AG04449 (cell line): ENCODE measurements at regions not wholly inside any gene's neighbourhood (a gene's known extent, or its start where the extent isn't known, plus 50 kb on each side); places are given as distances from the start of the nearest gene placed in this dataset.

ENCODE experiments used
- CTCF ChIA-PET: fragments of 350-600 bp; formaldehyde crosslinking; extraction: SDS; loops from one replicate; lab custom pipeline; 2021; ENCODE audit warnings: antibody characterized with exemption; lab: Yijun Ruan, JAX
- POLR2A ChIA-PET: fragments of 400-600, 350-600 bp; formaldehyde crosslinking; extraction: SDS; loops from one replicate; lab custom pipeline; 2020; ENCODE audit warnings: antibody characterized with exemption, inconsistent platforms; lab: Yijun Ruan, JAX
- DNase-seq: peaks from one replicate; pipeline ENCODE4 v3.0.0-alpha.2; 2010; ENCODE audit warnings: low read depth, low spot score
- H3K4me3 ChIP-seq: 2 replicates; pipeline ENCODE4 v1.5.1; 2011; ENCODE audit warnings: low read depth, mild to moderate bottlenecking, control low read depth, low read length
- TF ChIP-seq, protein P1 (sequence below): IDR thresholded peaks from one replicate; pipeline ENCODE4 v1.5.1; 2011; ENCODE audit warnings: mild to moderate bottlenecking, moderate library complexity, low read length, control low read depth, inconsistent platforms; ENCODE audit not compliant: insufficient read depth; ENCODE audit errors: missing control alignments

DNA sequence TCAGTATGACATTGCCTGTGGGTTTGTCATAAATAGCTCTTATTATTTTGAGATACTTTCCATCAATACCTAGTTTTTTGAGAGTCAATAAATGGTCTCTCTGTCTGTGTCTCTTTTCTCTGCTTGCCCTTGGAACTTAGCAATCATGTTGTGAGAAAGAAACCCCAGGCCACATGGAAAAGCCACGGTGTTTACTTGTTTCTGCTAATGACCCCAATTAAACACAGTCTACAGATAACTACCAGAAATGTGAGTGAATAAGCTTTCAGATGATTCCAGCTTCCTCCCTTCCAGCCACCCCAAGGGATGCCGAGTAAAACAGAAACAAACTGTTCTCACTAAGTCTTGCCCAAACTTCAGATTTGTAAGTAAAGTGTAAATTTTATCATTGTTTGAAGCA is 584.9 kb downstream of the MAT2B start:
- TF ChIP-seq, protein P1, sequence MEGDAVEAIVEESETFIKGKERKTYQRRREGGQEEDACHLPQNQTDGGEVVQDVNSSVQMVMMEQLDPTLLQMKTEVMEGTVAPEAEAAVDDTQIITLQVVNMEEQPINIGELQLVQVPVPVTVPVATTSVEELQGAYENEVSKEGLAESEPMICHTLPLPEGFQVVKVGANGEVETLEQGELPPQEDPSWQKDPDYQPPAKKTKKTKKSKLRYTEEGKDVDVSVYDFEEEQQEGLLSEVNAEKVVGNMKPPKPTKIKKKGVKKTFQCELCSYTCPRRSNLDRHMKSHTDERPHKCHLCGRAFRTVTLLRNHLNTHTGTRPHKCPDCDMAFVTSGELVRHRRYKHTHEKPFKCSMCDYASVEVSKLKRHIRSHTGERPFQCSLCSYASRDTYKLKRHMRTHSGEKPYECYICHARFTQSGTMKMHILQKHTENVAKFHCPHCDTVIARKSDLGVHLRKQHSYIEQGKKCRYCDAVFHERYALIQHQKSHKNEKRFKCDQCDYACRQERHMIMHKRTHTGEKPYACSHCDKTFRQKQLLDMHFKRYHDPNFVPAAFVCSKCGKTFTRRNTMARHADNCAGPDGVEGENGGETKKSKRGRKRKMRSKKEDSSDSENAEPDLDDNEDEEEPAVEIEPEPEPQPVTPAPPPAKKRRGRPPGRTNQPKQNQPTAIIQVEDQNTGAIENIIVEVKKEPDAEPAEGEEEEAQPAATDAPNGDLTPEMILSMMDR: no peak
- POLR2A ChIA-PET: no interaction called here
- CTCF ChIA-PET: no interaction called here

DNA sequence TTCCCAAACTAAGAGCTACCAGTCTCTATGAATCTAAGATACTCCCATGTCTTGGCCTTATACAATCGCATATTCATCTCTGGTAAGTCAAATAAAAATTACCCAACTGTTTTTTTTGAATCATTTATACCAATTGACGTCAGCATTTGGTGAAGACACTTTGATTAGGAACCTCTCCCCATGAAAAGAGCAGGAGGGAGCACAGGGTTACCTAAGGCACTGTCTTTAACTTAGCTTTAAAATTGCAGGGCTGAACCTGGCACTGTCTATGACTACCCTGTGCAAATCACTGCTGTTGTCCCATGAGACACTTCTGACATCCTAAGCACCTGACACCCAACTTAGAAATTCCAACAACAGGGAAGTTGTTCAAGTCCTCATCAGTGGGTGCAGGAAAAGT is 586.4 kb downstream of the MAT2B start:
- TF ChIP-seq, protein P1: no peak
- POLR2A ChIA-PET: no interaction called here
- CTCF ChIA-PET: no interaction called here
- DNase-seq: no peak
- no peak overlapping the region for H3K4me3 ChIP-seq

More for the DNA sequence above, 584.9 kb downstream of the MAT2B start:
- DNase-seq: no peak
- no peak overlapping the region for H3K4me3 ChIP-seq

DNA sequence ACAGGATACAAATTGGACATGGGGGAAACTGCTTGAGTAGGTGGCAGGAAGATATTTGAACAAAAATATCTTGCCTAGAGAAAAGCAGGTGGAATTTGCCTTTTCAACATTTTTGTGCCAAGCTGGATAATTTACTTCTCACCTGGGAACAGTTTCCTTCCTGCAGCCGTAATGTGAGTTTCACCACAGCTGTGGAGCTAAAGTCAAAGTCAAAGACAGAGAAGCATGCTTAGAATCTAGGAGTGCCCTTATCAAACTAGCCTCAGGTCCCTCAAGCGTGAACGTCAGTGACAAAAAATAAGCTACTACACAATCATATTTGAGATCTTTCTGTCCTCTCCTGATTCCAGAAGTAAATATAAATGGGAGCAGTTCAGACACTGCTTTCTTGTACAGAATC is 588.9 kb downstream of the MAT2B start:
- POLR2A ChIA-PET: no interaction called here
- CTCF ChIA-PET: no interaction called here
- DNase-seq: no peak
- TF ChIP-seq, protein P1: no peak
- H3K4me3 ChIP-seq: no peak overlapping the region

DNA sequence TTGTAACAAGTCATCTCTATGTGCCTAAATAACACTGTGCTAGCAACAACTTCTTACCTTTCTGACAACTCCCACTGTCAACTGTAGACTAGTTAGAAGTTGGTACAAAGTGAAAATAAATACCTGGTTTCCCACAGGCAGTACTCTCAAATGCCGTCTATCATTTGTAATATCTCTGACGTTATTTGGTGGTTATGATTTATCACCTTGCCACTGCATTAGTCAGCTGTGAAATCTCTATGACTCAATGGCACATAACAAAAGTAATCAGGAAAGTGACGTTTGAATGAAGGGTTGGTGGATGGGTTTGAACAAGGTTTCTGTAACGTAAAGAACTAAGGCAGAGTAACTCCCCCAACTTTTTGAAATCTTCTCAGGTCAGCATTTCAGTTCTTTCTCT is 592.3 kb downstream of the MAT2B start:
- CTCF ChIA-PET: no interaction called here
- DNase-seq: no peak

DNA sequence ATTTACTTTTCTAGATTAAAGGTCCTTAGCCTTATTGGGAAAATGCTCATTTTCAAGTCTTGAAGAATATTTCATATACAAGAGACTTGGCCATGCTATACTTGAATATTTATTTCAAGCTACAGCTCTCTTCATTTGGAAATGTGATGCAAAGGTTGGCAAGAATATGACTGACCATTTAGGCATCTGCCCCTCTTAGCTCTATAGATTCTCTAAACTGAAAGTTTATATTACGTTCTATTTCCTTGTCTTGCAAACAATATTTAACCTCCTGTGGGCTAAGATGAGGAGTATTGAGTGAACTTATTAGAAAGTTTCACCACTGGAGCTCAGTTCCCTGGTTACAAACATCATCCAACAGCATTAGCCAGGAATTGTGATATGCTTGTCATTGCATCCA is 593.1 kb downstream of the MAT2B start:
- TF ChIP-seq, protein P1: no peak
- POLR2A ChIA-PET: no interaction called here
- no peak overlapping the region for H3K4me3 ChIP-seq
- DNase-seq: no peak
- CTCF ChIA-PET: no interaction called here

More for the DNA sequence above, 592.3 kb downstream of the MAT2B start:
- H3K4me3 ChIP-seq: no peak overlapping the region
- POLR2A ChIA-PET: no interaction called here
- TF ChIP-seq, protein P1: no peak

DNA sequence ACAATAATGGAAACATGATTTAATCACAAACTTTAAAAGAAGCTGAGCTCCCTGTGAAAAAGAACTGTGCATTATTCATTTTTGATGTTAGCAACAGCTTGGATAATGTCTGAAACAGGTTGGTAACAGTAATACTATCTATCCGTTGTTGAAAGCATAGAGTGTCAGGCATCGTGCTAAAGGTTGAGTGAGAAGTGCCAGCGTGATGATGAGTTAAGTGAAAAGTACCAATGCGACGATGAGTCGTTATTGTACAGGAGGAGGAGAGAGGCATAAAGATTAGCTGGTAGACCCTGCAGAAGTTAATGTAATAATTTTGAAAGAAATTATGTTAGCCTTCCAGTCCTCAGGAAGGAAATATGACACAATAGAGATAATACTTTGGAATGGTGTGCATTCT is 593.6 kb downstream of the MAT2B start:
- POLR2A ChIA-PET: no interaction called here
- TF ChIP-seq, protein P1: no peak
- CTCF ChIA-PET: no interaction called here
- no peak overlapping the region for H3K4me3 ChIP-seq
- no peak for DNase-seq

DNA sequence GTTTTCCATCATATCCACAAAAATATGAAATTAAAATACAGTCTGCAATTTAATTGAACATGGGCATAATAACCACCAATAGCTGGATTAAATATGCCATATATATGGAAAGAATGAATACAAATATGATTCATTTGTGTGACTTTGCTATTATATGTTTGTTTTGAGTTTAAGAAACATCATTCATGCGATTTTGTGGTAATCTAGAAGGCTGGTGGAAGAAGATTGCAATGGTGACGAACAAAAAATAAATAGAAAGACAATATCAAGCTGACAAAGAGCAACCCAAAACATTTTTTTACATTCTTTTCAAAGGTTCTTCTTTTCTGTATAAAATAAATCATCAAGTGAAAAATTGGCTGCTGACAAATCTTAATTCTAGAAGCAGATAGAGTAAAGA is 610.0 kb downstream of the MAT2B start:
- DNase-seq: no peak
- TF ChIP-seq, protein P1: no peak
- POLR2A ChIA-PET: no interaction called here
- H3K4me3 ChIP-seq: no peak overlapping the region
- CTCF ChIA-PET: no interaction called here
